ENCODE measurements at regions not wholly inside any gene's neighbourhood (a gene's known extent, or its start where the extent isn't known, plus 50 kb on each side); places are given as distances from the start of the nearest gene placed in this dataset.
"Not testable (repeated sequence)": the region's sequence is repeated elsewhere in the genome, so short reads cannot be mapped to it uniquely, and the experiment has no call there.

- H3K4me3 ChIP-seq (ENCODE audit: insufficient read depth, low read depth, low read length), result no peak overlapping the region
- peaks cover 15% of the 10 kb centered on the region for H3K4me1 ChIP-seq (ENCODE audit: control insufficient read depth, insufficient read depth, low read length)
- H3K27ac ChIP-seq (ENCODE audit: insufficient read depth, low read depth, low read length, poor library complexity, severe bottlenecking), result no peak overlapping the region
- H3K27me3 ChIP-seq (ENCODE audit: control insufficient read depth, insufficient read depth, low read length, poor library complexity, severe bottlenecking), result no peaks in the 10 kb centered on the region
- WGBS, 2 experiments, result 84 to 89% methylated on average over 4 of the region's 4 CpGs
- no peaks in the 10 kb centered on the region for H3K9me3 ChIP-seq (ENCODE audit: control insufficient read depth, low read length)
- no peaks in the 10 kb centered on the region for H3K36me3 ChIP-seq (ENCODE audit: control insufficient read depth, insufficient read depth, low read length)
Measured at GRCh38 chr20:53656293-53657202, 62.9 kb upstream of the ZNF217 start.

- Histone ChIP-seq H3K4me1 (ENCODE audit: control insufficient read depth, insufficient read depth, low read length) (peaks cover 7% of the 10 kb centered on the region), H3K36me3 (ENCODE audit: control insufficient read depth, insufficient read depth, low read length) (no peaks in the 10 kb centered on the region), H3K27ac (ENCODE audit: insufficient read depth, low read depth, low read length, poor library complexity, severe bottlenecking) (no peak overlapping the region), H3K27me3 (ENCODE audit: control insufficient read depth, insufficient read depth, low read length, poor library complexity, severe bottlenecking) (no peaks in the 10 kb centered on the region), H3K9me3 (ENCODE audit: control insufficient read depth, low read length) (no peaks in the 10 kb centered on the region), H3K4me3 (ENCODE audit: insufficient read depth, low read depth, low read length) (no peak overlapping the region)
- 95 to 96% methylated on average over 2 of the region's 4 CpGs for WGBS, 2 experiments
Measured at GRCh38 chr20:53655625-53656292, 62.1 kb upstream of the ZNF217 start.

GRCh38 chr20:53654932-53655624 lies 61.4 kb upstream of the ZNF217 start:
- WGBS, 2 experiments, result 96% methylated on average over 9 to 10 of the region's 13 CpGs
- Histone ChIP-seq H3K4me1 (ENCODE audit: control insufficient read depth, insufficient read depth, low read length) (peaks cover 2% of the 10 kb centered on the region), H3K36me3 (ENCODE audit: control insufficient read depth, insufficient read depth, low read length) (no peaks in the 10 kb centered on the region), H3K27me3 (ENCODE audit: control insufficient read depth, insufficient read depth, low read length, poor library complexity, severe bottlenecking) (no peaks in the 10 kb centered on the region), H3K27ac (ENCODE audit: insufficient read depth, low read depth, low read length, poor library complexity, severe bottlenecking) (no peak overlapping the region), H3K9me3 (ENCODE audit: control insufficient read depth, low read length) (no peaks in the 10 kb centered on the region), H3K4me3 (ENCODE audit: insufficient read depth, low read depth, low read length) (no peak overlapping the region)

GRCh38 chr20:53654521-53654920 lies 60.9 kb upstream of the ZNF217 start:
- not testable (repeated sequence) for H3K27me3 ChIP-seq (ENCODE audit: control insufficient read depth, insufficient read depth, low read length, poor library complexity, severe bottlenecking); H3K9me3 ChIP-seq (ENCODE audit: control insufficient read depth, low read length); H3K27ac ChIP-seq (ENCODE audit: insufficient read depth, low read depth, low read length, poor library complexity, severe bottlenecking); H3K4me3 ChIP-seq (ENCODE audit: insufficient read depth, low read depth, low read length); H3K4me1 ChIP-seq (ENCODE audit: control insufficient read depth, insufficient read depth, low read length); H3K36me3 ChIP-seq (ENCODE audit: control insufficient read depth, insufficient read depth, low read length)
- 92 to 93% methylated on average over 8 of the region's 8 CpGs for WGBS, 2 experiments

GRCh38 chr20:53652859-53653517 lies 59.3 kb upstream of the ZNF217 start:
- H3K9me3 ChIP-seq (ENCODE audit: control insufficient read depth, low read length), result no peaks in the 10 kb centered on the region
- H3K27ac ChIP-seq (ENCODE audit: insufficient read depth, low read depth, low read length, poor library complexity, severe bottlenecking), result no peak overlapping the region
- no peaks in the 10 kb centered on the region for H3K27me3 ChIP-seq (ENCODE audit: control insufficient read depth, insufficient read depth, low read length, poor library complexity, severe bottlenecking)
- no peaks in the 10 kb centered on the region for H3K36me3 ChIP-seq (ENCODE audit: control insufficient read depth, insufficient read depth, low read length)
- no peaks in the 10 kb centered on the region for H3K4me1 ChIP-seq (ENCODE audit: control insufficient read depth, insufficient read depth, low read length)
- WGBS, 2 experiments, result 73 to 79% methylated on average over 4 to 5 of the region's 5 CpGs
- H3K4me3 ChIP-seq (ENCODE audit: insufficient read depth, low read depth, low read length), result no peak overlapping the region

- no peaks in the 10 kb centered on the region for H3K27me3 ChIP-seq (ENCODE audit: control insufficient read depth, insufficient read depth, low read length, poor library complexity, severe bottlenecking)
- no peaks in the 10 kb centered on the region for H3K9me3 ChIP-seq (ENCODE audit: control insufficient read depth, low read length)
- WGBS, 2 experiments, result 89 to 95% methylated on average over 6 of the region's 7 CpGs
- no peak overlapping the region for H3K27ac ChIP-seq (ENCODE audit: insufficient read depth, low read depth, low read length, poor library complexity, severe bottlenecking)
- H3K36me3 ChIP-seq (ENCODE audit: control insufficient read depth, insufficient read depth, low read length), result no peaks in the 10 kb centered on the region
- no peaks in the 10 kb centered on the region for H3K4me1 ChIP-seq (ENCODE audit: control insufficient read depth, insufficient read depth, low read length)
- no peak overlapping the region for H3K4me3 ChIP-seq (ENCODE audit: insufficient read depth, low read depth, low read length)
Measured at GRCh38 chr20:53652090-53652858, 58.6 kb upstream of the ZNF217 start.

- H3K4me1 ChIP-seq (ENCODE audit: control insufficient read depth, insufficient read depth, low read length); H3K36me3 ChIP-seq (ENCODE audit: control insufficient read depth, insufficient read depth, low read length); H3K9me3 ChIP-seq (ENCODE audit: control insufficient read depth, low read length); H3K27ac ChIP-seq (ENCODE audit: insufficient read depth, low read depth, low read length, poor library complexity, severe bottlenecking); H3K27me3 ChIP-seq (ENCODE audit: control insufficient read depth, insufficient read depth, low read length, poor library complexity, severe bottlenecking); H3K4me3 ChIP-seq (ENCODE audit: insufficient read depth, low read depth, low read length): not testable (repeated sequence)
- 95 to 97% methylated on average over 10 of the region's 10 CpGs for WGBS, 2 experiments
Measured at GRCh38 chr20:53649493-53649892, 55.9 kb upstream of the ZNF217 start.

GRCh38 chr20:53647286-53647821 lies 53.7 kb upstream of the ZNF217 start:
- peaks cover 6% of the 10 kb centered on the region for H3K4me1 ChIP-seq (ENCODE audit: control insufficient read depth, insufficient read depth, low read length)
- no peaks in the 10 kb centered on the region for H3K9me3 ChIP-seq (ENCODE audit: control insufficient read depth, low read length)
- 95 to 98% methylated on average over 7 of the region's 7 CpGs for WGBS, 2 experiments
- H3K27me3 ChIP-seq (ENCODE audit: control insufficient read depth, insufficient read depth, low read length, poor library complexity, severe bottlenecking), result no peaks in the 10 kb centered on the region
- H3K36me3 ChIP-seq (ENCODE audit: control insufficient read depth, insufficient read depth, low read length), result no peaks in the 10 kb centered on the region
- no peak overlapping the region for H3K27ac ChIP-seq (ENCODE audit: insufficient read depth, low read depth, low read length, poor library complexity, severe bottlenecking)
- no peak overlapping the region for H3K4me3 ChIP-seq (ENCODE audit: insufficient read depth, low read depth, low read length)

- Histone ChIP-seq H3K36me3 (ENCODE audit: control insufficient read depth, insufficient read depth, low read length) (no peaks in the 10 kb centered on the region), H3K9me3 (ENCODE audit: control insufficient read depth, low read length) (no peaks in the 10 kb centered on the region), H3K4me3 (ENCODE audit: insufficient read depth, low read depth, low read length) (no peak overlapping the region), H3K27me3 (ENCODE audit: control insufficient read depth, insufficient read depth, low read length, poor library complexity, severe bottlenecking) (no peaks in the 10 kb centered on the region), H3K4me1 (ENCODE audit: control insufficient read depth, insufficient read depth, low read length) (peaks cover 6% of the 10 kb centered on the region), H3K27ac (ENCODE audit: insufficient read depth, low read depth, low read length, poor library complexity, severe bottlenecking) (no peak overlapping the region)
- WGBS, 2 experiments, result 90 to 93% methylated on average over 3 of the region's 3 CpGs
Measured at GRCh38 chr20:53646550-53646949, 52.9 kb upstream of the ZNF217 start.
